ENCODE measurements at regions not wholly inside any gene's neighbourhood (a gene's known extent, or its start where the extent isn't known, plus 50 kb on each side); places are given as distances from the start of the nearest gene placed in this dataset.

GRCh38 chr5:60505373-60506171, 194.4 kb downstream of the DEPDC1B start:
- intact Hi-C loops (cut with DNase I), result no loop called here
- TF ChIP-seq POLR2A (IDR thresholded peaks at IDR 0.05), result no peak
- no peak for TF ChIP-seq CTCF (IDR thresholded peaks at IDR 0.05)
- Histone ChIP-seq H3K9me3 (no peaks in the 10 kb centered on the region), H3K4me1 (no peaks in the 10 kb centered on the region), H3K27ac (no peak overlapping the region), H3K27me3 (no peaks in the 10 kb centered on the region), H3K4me3 (no peak overlapping the region), H3K36me3 (replicated peaks in 1 of 2; ENCODE audit: insufficient read depth in 1 of 2, low read depth in 2 of 2) (no peaks in the 10 kb centered on the region)
- no peak for ATAC-seq
- DNase-seq, result no peak
- WGBS, 2 donors, result 75 to 77% methylated on average over 7 of the region's 7 CpGs

GRCh38 chr5:60504342-60504741, 195.6 kb downstream of the DEPDC1B start:
- no peak for TF ChIP-seq CTCF (IDR thresholded peaks at IDR 0.05)
- TF ChIP-seq POLR2A (IDR thresholded peaks at IDR 0.05), result no peak
- Histone ChIP-seq H3K36me3 (replicated peaks in 1 of 2; ENCODE audit: insufficient read depth in 1 of 2, low read depth in 2 of 2) (no peaks in the 10 kb centered on the region), H3K4me1 (no peaks in the 10 kb centered on the region), H3K9me3 (no peaks in the 10 kb centered on the region), H3K27me3 (no peaks in the 10 kb centered on the region), H3K4me3 (no peak overlapping the region), H3K27ac (no peak overlapping the region)
- no peak for DNase-seq
- WGBS, 2 donors, result 57 to 75% methylated on average over 2 of the region's 2 CpGs
- intact Hi-C loops (cut with DNase I), result no loop called here
- ATAC-seq, result no peak

GRCh38 chr5:60503771-60504170, 196.2 kb downstream of the DEPDC1B start:
- intact Hi-C loops (cut with DNase I), result no loop called here
- H3K27ac ChIP-seq, result no peak overlapping the region
- no peaks in the 10 kb centered on the region for H3K9me3 ChIP-seq
- no peaks in the 10 kb centered on the region for H3K36me3 ChIP-seq (replicated peaks in 1 of 2; ENCODE audit: insufficient read depth in 1 of 2, low read depth in 2 of 2)
- no peak for DNase-seq
- no peak for ATAC-seq
- H3K4me1 ChIP-seq, result no peaks in the 10 kb centered on the region
- H3K4me3 ChIP-seq, result no peak overlapping the region
- TF ChIP-seq CTCF (IDR thresholded peaks at IDR 0.05) (no peak), POLR2A (IDR thresholded peaks at IDR 0.05) (no peak)
- no peaks in the 10 kb centered on the region for H3K27me3 ChIP-seq
- WGBS, 2 donors, result 20 to 34% methylated on average over 2 of the region's 2 CpGs

- Histone ChIP-seq H3K36me3 (replicated peaks in 1 of 2; ENCODE audit: insufficient read depth in 1 of 2, low read depth in 2 of 2) (no peaks in the 10 kb centered on the region), H3K27ac (no peak overlapping the region), H3K9me3 (no peaks in the 10 kb centered on the region), H3K27me3 (no peaks in the 10 kb centered on the region), H3K4me1 (no peaks in the 10 kb centered on the region), H3K4me3 (no peak overlapping the region)
- ATAC-seq, result no peak
- no peak for DNase-seq
- WGBS, 2 donors, result 50 to 57% methylated on average over 4 of the region's 4 CpGs
- TF ChIP-seq CTCF (IDR thresholded peaks at IDR 0.05) (no peak), POLR2A (IDR thresholded peaks at IDR 0.05) (no peak)
- intact Hi-C loops (cut with DNase I), result no loop called here
These were observed 202.1 kb downstream of the DEPDC1B start for GRCh38 chr5:60497706-60498500.
